Activated CD4-positive, alpha-beta memory T cell treated with anti-CD3 and anti-CD28 coated beads for 36 hours (primary cell): ENCODE measurements at regions not wholly inside any gene's neighbourhood (a gene's known extent, or its start where the extent isn't known, plus 50 kb on each side); places are given as distances from the start of the nearest gene placed in this dataset.
"Not testable (repeated sequence)": the region's sequence is repeated elsewhere in the genome, so short reads cannot be mapped to it uniquely, and the experiment has no call there.

Experiments
- CTCF ChIA-PET: fragments of 350-600 bp; sonication (Branson Sonifier 250); formaldehyde crosslinking; loops from one replicate; lab custom pipeline; 2021; ENCODE audit warnings: antibody characterized with exemption, inconsistent platforms; lab: Charles Lee
- POLR2A ChIA-PET: fragments of 350-600 bp; sonication (Branson Sonifier 250); formaldehyde crosslinking; loops from one replicate; lab custom pipeline; 2021; ENCODE audit warnings: antibody characterized with exemption; lab: Charles Lee
- DNase-seq: peaks from one replicate; pipeline ENCODE4 v3.0.0-alpha.2; 2020
- H3K27ac Mint-ChIP-seq: one replicate; pipeline ENCODE4 v1.8.0; 2021; ENCODE audit warnings: mixed read lengths
- H3K27me3 Mint-ChIP-seq: one replicate; pipeline ENCODE4 v1.8.0; 2021; ENCODE audit warnings: mixed read lengths
- H3K36me3 Mint-ChIP-seq: one replicate; pipeline ENCODE4 v1.8.0; 2021; ENCODE audit warnings: mixed read lengths
- H3K4me1 Mint-ChIP-seq: one replicate; pipeline ENCODE4 v1.8.0; 2021; ENCODE audit warnings: low read depth, mixed read lengths
- H3K4me3 Mint-ChIP-seq: one replicate; pipeline ENCODE4 v1.8.0; 2021; ENCODE audit warnings: mild to moderate bottlenecking, mixed read lengths
- H3K9me3 Mint-ChIP-seq: one replicate; pipeline ENCODE4 v1.8.0; 2021; ENCODE audit warnings: mixed read lengths
- intact Hi-C: fragments of 100-400 bp; cut with micrococcal nuclease; formaldehyde crosslinking; loops from one replicate; pipeline ENCODE4 v1.15.1; 2023

GRCh38 chr1:189180057-189180456, 1297.6 kb downstream of the BRINP3 start:
- Mint-ChIP-seq H3K9me3 (no peaks in the 10 kb centered on the region), H3K4me3 (no peak overlapping the region), H3K27me3 (no peaks in the 10 kb centered on the region), H3K27ac (no peak overlapping the region), H3K36me3 (no peaks in the 10 kb centered on the region), H3K4me1 (no peaks in the 10 kb centered on the region)
- CTCF ChIA-PET = no interaction called here
- intact Hi-C loops = no loop called here
- no peak for DNase-seq
- POLR2A ChIA-PET = no interaction called here

GRCh38 chr1:189185097-189185496, 1292.6 kb downstream of the BRINP3 start:
- no peaks in the 10 kb centered on the region for H3K27me3 Mint-ChIP-seq
- ChIA-PET CTCF (no interaction called here), POLR2A (no interaction called here)
- DNase-seq = no peak
- H3K4me3 Mint-ChIP-seq = no peak overlapping the region
- intact Hi-C loops = no loop called here
- no peak overlapping the region for H3K27ac Mint-ChIP-seq
- H3K36me3 Mint-ChIP-seq = no peaks in the 10 kb centered on the region
- no peaks in the 10 kb centered on the region for H3K4me1 Mint-ChIP-seq
- H3K9me3 Mint-ChIP-seq = peaks cover 3% of the 10 kb centered on the region

GRCh38 chr1:189192741-189193520, 1284.7 kb downstream of the BRINP3 start:
- CTCF ChIA-PET = no interaction called here

GRCh38 chr1:189205863-189206262, 1271.8 kb downstream of the BRINP3 start:
- Mint-ChIP-seq H3K4me3 (no peak overlapping the region), H3K4me1 (no peaks in the 10 kb centered on the region), H3K27me3 (no peaks in the 10 kb centered on the region), H3K9me3 (no peaks in the 10 kb centered on the region), H3K36me3 (no peaks in the 10 kb centered on the region), H3K27ac (no peak overlapping the region)
- POLR2A ChIA-PET = no interaction called here
- CTCF ChIA-PET = no interaction called here
- no peak for DNase-seq
- intact Hi-C loops = no loop called here

More at GRCh38 chr1:189192741-189193520, 1284.7 kb downstream of the BRINP3 start:
- no peaks in the 10 kb centered on the region for H3K27me3 Mint-ChIP-seq
- DNase-seq = no peak
- intact Hi-C loops = no loop called here
- POLR2A ChIA-PET = no interaction called here
- H3K27ac Mint-ChIP-seq = no peak overlapping the region
- no peak overlapping the region for H3K4me3 Mint-ChIP-seq
- no peaks in the 10 kb centered on the region for H3K36me3 Mint-ChIP-seq
- peaks cover 5% of the 10 kb centered on the region for H3K9me3 Mint-ChIP-seq
- no peaks in the 10 kb centered on the region for H3K4me1 Mint-ChIP-seq

- H3K27me3 Mint-ChIP-seq = no peaks in the 10 kb centered on the region
- ChIA-PET CTCF (no interaction called here), POLR2A (no interaction called here)
- no peaks in the 10 kb centered on the region for H3K9me3 Mint-ChIP-seq
- no peaks in the 10 kb centered on the region for H3K4me1 Mint-ChIP-seq
- intact Hi-C loops = no loop called here
- no peak overlapping the region for H3K27ac Mint-ChIP-seq
- no peaks in the 10 kb centered on the region for H3K36me3 Mint-ChIP-seq
- no peak for DNase-seq
- H3K4me3 Mint-ChIP-seq = no peak overlapping the region
Measured at GRCh38 chr1:189206617-189207016, 1271.0 kb downstream of the BRINP3 start.

- no peaks in the 10 kb centered on the region for H3K36me3 Mint-ChIP-seq
- POLR2A ChIA-PET = no interaction called here
- CTCF ChIA-PET = no interaction called here
Measured at GRCh38 chr1:189211742-189212141, 1265.9 kb downstream of the BRINP3 start.

GRCh38 chr1:189212606-189213005, 1265.1 kb downstream of the BRINP3 start:
- Mint-ChIP-seq H3K27me3 (no peaks in the 10 kb centered on the region), H3K27ac (no peak overlapping the region), H3K4me1 (no peaks in the 10 kb centered on the region), H3K9me3 (no peaks in the 10 kb centered on the region), H3K4me3 (no peak overlapping the region), H3K36me3 (no peaks in the 10 kb centered on the region)
- ChIA-PET CTCF (no interaction called here), POLR2A (no interaction called here)
- DNase-seq = no peak
- intact Hi-C loops = no loop called here

More at GRCh38 chr1:189211742-189212141, 1265.9 kb downstream of the BRINP3 start:
- H3K4me1 Mint-ChIP-seq = no peaks in the 10 kb centered on the region
- intact Hi-C loops = no loop called here
- no peaks in the 10 kb centered on the region for H3K27me3 Mint-ChIP-seq
- no peak overlapping the region for H3K27ac Mint-ChIP-seq
- no peak for DNase-seq
- H3K9me3 Mint-ChIP-seq = no peaks in the 10 kb centered on the region
- H3K4me3 Mint-ChIP-seq = no peak overlapping the region

- no peak for DNase-seq
- Mint-ChIP-seq H3K27ac (no peak overlapping the region), H3K4me3 (no peak overlapping the region), H3K36me3 (no peaks in the 10 kb centered on the region), H3K4me1 (no peaks in the 10 kb centered on the region), H3K9me3 (peaks cover 3% of the 10 kb centered on the region), H3K27me3 (no peaks in the 10 kb centered on the region)
- ChIA-PET POLR2A (no interaction called here), CTCF (no interaction called here)
- intact Hi-C loops = no loop called here
Measured at GRCh38 chr1:189216886-189217285, 1260.8 kb downstream of the BRINP3 start.

GRCh38 chr1:189217646-189218045, 1260.0 kb downstream of the BRINP3 start:
- ChIA-PET POLR2A (no interaction called here), CTCF (no interaction called here)
- H3K27ac Mint-ChIP-seq = no peak overlapping the region
- peaks cover 7% of the 10 kb centered on the region for H3K9me3 Mint-ChIP-seq
- H3K4me1 Mint-ChIP-seq = no peaks in the 10 kb centered on the region
- H3K4me3 Mint-ChIP-seq = no peak overlapping the region
- no peaks in the 10 kb centered on the region for H3K27me3 Mint-ChIP-seq
- intact Hi-C loops = no loop called here
- DNase-seq = no peak
- no peaks in the 10 kb centered on the region for H3K36me3 Mint-ChIP-seq

GRCh38 chr1:189220750-189221149, 1256.9 kb downstream of the BRINP3 start:
- intact Hi-C loops = no loop called here
- Mint-ChIP-seq H3K27me3 (no peaks in the 10 kb centered on the region), H3K36me3 (no peaks in the 10 kb centered on the region), H3K4me1 (no peaks in the 10 kb centered on the region), H3K27ac (no peak overlapping the region), H3K9me3 (peaks cover 7% of the 10 kb centered on the region), H3K4me3 (no peak overlapping the region)
- DNase-seq = no peak
- ChIA-PET CTCF (no interaction called here), POLR2A (no interaction called here)

- CTCF ChIA-PET, intact Hi-C loops, H3K27ac Mint-ChIP-seq, H3K4me1 Mint-ChIP-seq, H3K4me3 Mint-ChIP-seq, H3K36me3 Mint-ChIP-seq, POLR2A ChIA-PET, DNase-seq, H3K27me3 Mint-ChIP-seq: not testable (repeated sequence)
- peaks cover 15% of the 10 kb centered on the region for H3K9me3 Mint-ChIP-seq
Measured at GRCh38 chr1:189225794-189226145, 1251.9 kb downstream of the BRINP3 start.

- POLR2A ChIA-PET = interaction anchor here (0.8 kb wide), 1 partner anchor 12 kb away, joined by 3 read pairs; no protein-coding TSS in a partner anchor
- no peak for DNase-seq
- no peak overlapping the region for H3K27ac Mint-ChIP-seq
- H3K4me1 Mint-ChIP-seq = no peaks in the 10 kb centered on the region
- H3K9me3 Mint-ChIP-seq = peaks cover 15% of the 10 kb centered on the region
- no peaks in the 10 kb centered on the region for H3K27me3 Mint-ChIP-seq
- no peak overlapping the region for H3K4me3 Mint-ChIP-seq
- no peaks in the 10 kb centered on the region for H3K36me3 Mint-ChIP-seq
- CTCF ChIA-PET = no interaction called here
- intact Hi-C loops = no loop called here
Measured at GRCh38 chr1:189226779-189227178, 1250.9 kb downstream of the BRINP3 start.

GRCh38 chr1:189237008-189237407, 1240.7 kb downstream of the BRINP3 start:
- POLR2A ChIA-PET = no interaction called here
- Mint-ChIP-seq H3K9me3 (peaks cover 22% of the 10 kb centered on the region), H3K36me3 (no peaks in the 10 kb centered on the region), H3K4me3 (no peak overlapping the region), H3K4me1 (no peaks in the 10 kb centered on the region), H3K27ac (no peak overlapping the region), H3K27me3 (no peaks in the 10 kb centered on the region)
- intact Hi-C loops = no loop called here
- CTCF ChIA-PET = no interaction called here
- no peak for DNase-seq
